ENCODE measurements at regions not wholly inside any gene's neighbourhood (a gene's known extent, or its start where the extent isn't known, plus 50 kb on each side); places are given as distances from the start of the nearest gene placed in this dataset.

DNA sequence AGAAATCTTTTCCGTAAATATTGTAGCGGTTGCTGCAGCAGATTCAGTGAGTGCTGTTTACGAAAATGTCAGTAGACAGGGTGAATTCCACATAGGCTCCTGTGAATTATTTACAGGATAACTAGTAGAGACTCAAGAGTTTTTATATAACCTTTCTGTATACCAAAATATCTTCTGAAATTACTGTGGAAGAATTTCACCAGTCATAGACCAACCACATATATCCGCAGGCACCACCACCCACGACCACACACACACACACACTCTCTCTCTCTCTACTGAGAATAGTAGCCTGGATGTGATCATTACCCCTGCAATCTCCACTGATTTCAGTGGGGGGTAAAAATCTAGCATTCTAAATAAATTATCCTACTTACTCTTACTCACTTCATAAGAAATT is 341.8 kb downstream of the RBM43 start:
- ChIA-PET RAD21 (ENCODE audit: low non-redundant PET in 1 of 2, low total read pairs in 2 of 2, uncharacterized antibody in 2 of 2, unreplicated experiment in 2 of 2) (no interaction called here), CTCF (no interaction called here), POLR2A (no interaction called here)
- Histone ChIP-seq H3K4me1 (ENCODE audit: control insufficient read depth in 1 of 2, insufficient read depth in 2 of 2, low read length in 2 of 2) (no peaks in the 10 kb centered on the region), H3K9me3 (ENCODE audit: control insufficient read depth in 1 of 2, insufficient read depth in 1 of 2, low read depth in 1 of 2, low read length in 2 of 2) (no peaks in the 10 kb centered on the region), H3K36me3 (ENCODE audit: control insufficient read depth in 1 of 2, insufficient read depth in 2 of 2, low read length in 2 of 2) (no peaks in the 10 kb centered on the region), H3K27me3 (ENCODE audit: insufficient read depth, low read length) (no peaks in the 10 kb centered on the region), H3K9ac (ENCODE audit: low read length) (no peak overlapping the region), H3K27ac (ENCODE audit: low read depth, low read length) (no peak overlapping the region), H3K4me2 (ENCODE audit: low read length) (no peak overlapping the region), H3K9me2 (ENCODE audit: insufficient read depth) (no peaks in the 10 kb centered on the region), H4K20me1 (ENCODE audit: insufficient read depth) (no peaks in the 10 kb centered on the region), H3K79me2 (ENCODE audit: insufficient read depth, low read length) (no peaks in the 10 kb centered on the region), H2AFZ (ENCODE audit: low read depth, low read length, poor library complexity, severe bottlenecking) (no peak overlapping the region), H3K4me3 (replicated peaks in 1 of 2; ENCODE audit: low read depth in 1 of 2, low read length in 2 of 2) (no peak overlapping the region)
- TF ChIP-seq, protein P1, sequence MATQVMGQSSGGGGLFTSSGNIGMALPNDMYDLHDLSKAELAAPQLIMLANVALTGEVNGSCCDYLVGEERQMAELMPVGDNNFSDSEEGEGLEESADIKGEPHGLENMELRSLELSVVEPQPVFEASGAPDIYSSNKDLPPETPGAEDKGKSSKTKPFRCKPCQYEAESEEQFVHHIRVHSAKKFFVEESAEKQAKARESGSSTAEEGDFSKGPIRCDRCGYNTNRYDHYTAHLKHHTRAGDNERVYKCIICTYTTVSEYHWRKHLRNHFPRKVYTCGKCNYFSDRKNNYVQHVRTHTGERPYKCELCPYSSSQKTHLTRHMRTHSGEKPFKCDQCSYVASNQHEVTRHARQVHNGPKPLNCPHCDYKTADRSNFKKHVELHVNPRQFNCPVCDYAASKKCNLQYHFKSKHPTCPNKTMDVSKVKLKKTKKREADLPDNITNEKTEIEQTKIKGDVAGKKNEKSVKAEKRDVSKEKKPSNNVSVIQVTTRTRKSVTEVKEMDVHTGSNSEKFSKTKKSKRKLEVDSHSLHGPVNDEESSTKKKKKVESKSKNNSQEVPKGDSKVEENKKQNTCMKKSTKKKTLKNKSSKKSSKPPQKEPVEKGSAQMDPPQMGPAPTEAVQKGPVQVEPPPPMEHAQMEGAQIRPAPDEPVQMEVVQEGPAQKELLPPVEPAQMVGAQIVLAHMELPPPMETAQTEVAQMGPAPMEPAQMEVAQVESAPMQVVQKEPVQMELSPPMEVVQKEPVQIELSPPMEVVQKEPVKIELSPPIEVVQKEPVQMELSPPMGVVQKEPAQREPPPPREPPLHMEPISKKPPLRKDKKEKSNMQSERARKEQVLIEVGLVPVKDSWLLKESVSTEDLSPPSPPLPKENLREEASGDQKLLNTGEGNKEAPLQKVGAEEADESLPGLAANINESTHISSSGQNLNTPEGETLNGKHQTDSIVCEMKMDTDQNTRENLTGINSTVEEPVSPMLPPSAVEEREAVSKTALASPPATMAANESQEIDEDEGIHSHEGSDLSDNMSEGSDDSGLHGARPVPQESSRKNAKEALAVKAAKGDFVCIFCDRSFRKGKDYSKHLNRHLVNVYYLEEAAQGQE (IDR thresholded peaks at IDR 0.05; ENCODE audit: low read depth) = no peak
- TF ChIP-seq TCF7L2 (IDR thresholded peaks at IDR 0.05; ENCODE audit: borderline replicate concordance, extremely low read depth, insufficient read depth, insufficient read length) (no peak), SP1 (IDR thresholded peaks at IDR 0.05; ENCODE audit: low read depth) (no peak), SRF (IDR thresholded peaks at IDR 0.05; ENCODE audit: low read depth) (no peak), ZFX (IDR thresholded peaks at IDR 0.05) (no peak), YY1 (IDR thresholded peaks at IDR 0.05; ENCODE audit: extremely low read depth, insufficient replicate concordance, low read depth, low read length) (no peak), JUND (IDR thresholded peaks at IDR 0.05) (no peak), ZNF274 (IDR thresholded peaks at IDR 0.05; ENCODE audit: low read depth, low read length) (no peak), CBX3 (IDR thresholded peaks at IDR 0.05; ENCODE audit: low read depth) (no peak), FOSL1 (IDR thresholded peaks at IDR 0.05; ENCODE audit: low read depth) (no peak), POLR2A (IDR thresholded peaks at IDR 0.05; ENCODE audit: borderline replicate concordance, extremely low read depth, insufficient read depth, insufficient read length) (no peak), RAD21 (IDR thresholded peaks at IDR 0.05; ENCODE audit: low read depth) (no peak)
- TF ChIP-seq, protein P2, sequence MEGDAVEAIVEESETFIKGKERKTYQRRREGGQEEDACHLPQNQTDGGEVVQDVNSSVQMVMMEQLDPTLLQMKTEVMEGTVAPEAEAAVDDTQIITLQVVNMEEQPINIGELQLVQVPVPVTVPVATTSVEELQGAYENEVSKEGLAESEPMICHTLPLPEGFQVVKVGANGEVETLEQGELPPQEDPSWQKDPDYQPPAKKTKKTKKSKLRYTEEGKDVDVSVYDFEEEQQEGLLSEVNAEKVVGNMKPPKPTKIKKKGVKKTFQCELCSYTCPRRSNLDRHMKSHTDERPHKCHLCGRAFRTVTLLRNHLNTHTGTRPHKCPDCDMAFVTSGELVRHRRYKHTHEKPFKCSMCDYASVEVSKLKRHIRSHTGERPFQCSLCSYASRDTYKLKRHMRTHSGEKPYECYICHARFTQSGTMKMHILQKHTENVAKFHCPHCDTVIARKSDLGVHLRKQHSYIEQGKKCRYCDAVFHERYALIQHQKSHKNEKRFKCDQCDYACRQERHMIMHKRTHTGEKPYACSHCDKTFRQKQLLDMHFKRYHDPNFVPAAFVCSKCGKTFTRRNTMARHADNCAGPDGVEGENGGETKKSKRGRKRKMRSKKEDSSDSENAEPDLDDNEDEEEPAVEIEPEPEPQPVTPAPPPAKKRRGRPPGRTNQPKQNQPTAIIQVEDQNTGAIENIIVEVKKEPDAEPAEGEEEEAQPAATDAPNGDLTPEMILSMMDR (IDR thresholded peaks at IDR 0.05 in 2 of 3, conservative IDR thresholded peaks at IDR 0.05 in 1 of 3; ENCODE audit: borderline replicate concordance in 1 of 3, insufficient read depth in 1 of 3, low read depth in 2 of 3, low read length in 2 of 3) = no peak
- TF ChIP-seq, protein P3, sequence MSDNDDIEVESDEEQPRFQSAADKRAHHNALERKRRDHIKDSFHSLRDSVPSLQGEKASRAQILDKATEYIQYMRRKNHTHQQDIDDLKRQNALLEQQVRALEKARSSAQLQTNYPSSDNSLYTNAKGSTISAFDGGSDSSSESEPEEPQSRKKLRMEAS (IDR thresholded peaks at IDR 0.05) = no peak
- DNase-seq (ENCODE audit: low read depth, low spot score) (no peak), ATAC-seq (no peak)
- BruUV-seq (replicated peaks) = no TSS peak
- intact Hi-C loops (cut with micrococcal nuclease) = no loop called here
